ENCODE measurements at regions not wholly inside any gene's neighbourhood (a gene's known extent, or its start where the extent isn't known, plus 50 kb on each side); places are given as distances from the start of the nearest gene placed in this dataset.

GRCh38 chr18:28858248-28858647, 681.3 kb upstream of the CDH2 start:
- TF ChIP-seq CTCF (IDR thresholded peaks at IDR 0.05) (no peak), EZH2 (IDR thresholded peaks at IDR 0.05; ENCODE audit: borderline replicate concordance, insufficient read depth, low read depth, low read length, poor library complexity, severe bottlenecking) (no peak)

Data from B cell (primary cell).